ENCODE measurements at regions not wholly inside any gene's neighbourhood (a gene's known extent, or its start where the extent isn't known, plus 50 kb on each side); places are given as distances from the start of the nearest gene placed in this dataset.

GRCh38 chr3:86880066-86880465 is 110.9 kb downstream of the VGLL3 start:
- TF ChIP-seq, protein P1, sequence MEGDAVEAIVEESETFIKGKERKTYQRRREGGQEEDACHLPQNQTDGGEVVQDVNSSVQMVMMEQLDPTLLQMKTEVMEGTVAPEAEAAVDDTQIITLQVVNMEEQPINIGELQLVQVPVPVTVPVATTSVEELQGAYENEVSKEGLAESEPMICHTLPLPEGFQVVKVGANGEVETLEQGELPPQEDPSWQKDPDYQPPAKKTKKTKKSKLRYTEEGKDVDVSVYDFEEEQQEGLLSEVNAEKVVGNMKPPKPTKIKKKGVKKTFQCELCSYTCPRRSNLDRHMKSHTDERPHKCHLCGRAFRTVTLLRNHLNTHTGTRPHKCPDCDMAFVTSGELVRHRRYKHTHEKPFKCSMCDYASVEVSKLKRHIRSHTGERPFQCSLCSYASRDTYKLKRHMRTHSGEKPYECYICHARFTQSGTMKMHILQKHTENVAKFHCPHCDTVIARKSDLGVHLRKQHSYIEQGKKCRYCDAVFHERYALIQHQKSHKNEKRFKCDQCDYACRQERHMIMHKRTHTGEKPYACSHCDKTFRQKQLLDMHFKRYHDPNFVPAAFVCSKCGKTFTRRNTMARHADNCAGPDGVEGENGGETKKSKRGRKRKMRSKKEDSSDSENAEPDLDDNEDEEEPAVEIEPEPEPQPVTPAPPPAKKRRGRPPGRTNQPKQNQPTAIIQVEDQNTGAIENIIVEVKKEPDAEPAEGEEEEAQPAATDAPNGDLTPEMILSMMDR (conservative IDR thresholded peaks at IDR 0.05 in 1 of 2, IDR thresholded peaks at IDR 0.05 in 1 of 2; ENCODE audit: low read depth in 1 of 2, low read length in 2 of 2): no peak
- TF ChIP-seq EZH2 (IDR thresholded peaks at IDR 0.05; ENCODE audit: low read length, missing control alignments): no peak
